NCI-H2029 (cell line): ENCODE measurements at regions not wholly inside any gene's neighbourhood (a gene's known extent, or its start where the extent isn't known, plus 50 kb on each side); places are given as distances from the start of the nearest gene placed in this dataset.
"Not testable (repeated sequence)": the region's sequence is repeated elsewhere in the genome, so short reads cannot be mapped to it uniquely, and the experiment has no call there.

ENCODE experiments used
- DNase-seq: peaks from one replicate; lab custom pipeline; 2025; lab: John Stamatoyannopoulos, UW

GRCh38 chr6:97456070-97456469 is 173.1 kb upstream of the MMS22L start:
- DNase-seq = no peak

DNA sequence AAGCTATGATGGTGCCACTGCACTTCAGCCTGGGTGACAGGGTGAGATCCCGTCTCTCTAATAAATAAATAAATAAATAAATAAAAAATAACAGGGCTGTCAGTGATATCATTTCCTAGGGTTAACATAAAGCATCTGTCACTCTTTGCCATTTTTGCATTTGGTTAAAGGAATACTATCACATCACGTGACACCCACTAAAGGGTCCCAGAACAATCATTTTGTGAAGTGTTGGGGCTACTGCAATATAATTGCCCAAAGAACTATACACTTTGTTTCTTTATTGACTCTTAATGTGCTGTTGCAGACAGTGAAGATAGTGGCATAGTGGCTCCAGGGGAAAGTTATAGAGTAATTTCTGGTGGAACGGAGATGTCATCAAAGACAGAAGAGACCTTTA is 176.5 kb upstream of the MMS22L start:
- DNase-seq = no peak

DNA sequence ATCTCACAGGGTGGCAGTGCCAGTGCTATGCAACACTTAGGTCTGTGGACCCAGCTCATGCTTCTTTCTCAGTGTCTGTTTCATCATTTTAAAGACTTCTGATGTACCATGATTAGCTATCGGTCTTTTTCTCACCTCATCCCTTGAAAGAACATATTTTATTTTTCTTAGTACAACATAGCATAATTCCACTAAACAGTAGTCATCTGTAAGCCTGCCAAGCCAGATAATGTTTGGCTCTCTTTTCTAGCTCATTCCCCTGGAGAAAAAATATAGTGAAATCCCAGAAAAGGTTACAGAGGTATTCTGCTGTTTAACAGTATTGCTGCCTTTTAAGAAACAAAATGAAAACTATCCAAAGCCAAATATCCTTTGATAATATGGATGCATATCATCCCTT is 177.0 kb upstream of the MMS22L start:
- DNase-seq = no peak

- DNase-seq = no peak
Observed at GRCh38 chr6:97460394-97461080, 177.5 kb upstream of the MMS22L start.

DNA sequence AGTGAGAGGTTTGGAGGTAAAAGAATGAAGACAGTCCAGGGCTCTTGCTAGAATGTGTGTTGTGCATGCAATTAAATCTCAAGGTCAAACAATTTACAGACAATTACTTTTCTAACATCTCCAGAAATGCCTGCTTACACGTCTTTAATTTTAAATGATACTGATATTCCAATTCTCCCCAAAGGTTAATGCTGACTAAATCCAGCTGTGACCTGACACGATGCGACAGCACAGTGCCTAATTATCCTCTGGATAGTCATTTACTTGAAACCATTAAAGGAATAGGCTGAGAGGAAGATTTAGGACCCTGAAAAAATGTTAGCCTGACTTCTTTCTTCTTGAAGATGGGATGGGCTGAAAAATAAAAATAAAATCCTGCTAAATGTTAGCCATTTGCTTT is 178.2 kb upstream of the MMS22L start:
- no peak for DNase-seq

GRCh38 chr6:97462031-97462430 is 179.0 kb upstream of the MMS22L start:
- DNase-seq = no peak

DNA sequence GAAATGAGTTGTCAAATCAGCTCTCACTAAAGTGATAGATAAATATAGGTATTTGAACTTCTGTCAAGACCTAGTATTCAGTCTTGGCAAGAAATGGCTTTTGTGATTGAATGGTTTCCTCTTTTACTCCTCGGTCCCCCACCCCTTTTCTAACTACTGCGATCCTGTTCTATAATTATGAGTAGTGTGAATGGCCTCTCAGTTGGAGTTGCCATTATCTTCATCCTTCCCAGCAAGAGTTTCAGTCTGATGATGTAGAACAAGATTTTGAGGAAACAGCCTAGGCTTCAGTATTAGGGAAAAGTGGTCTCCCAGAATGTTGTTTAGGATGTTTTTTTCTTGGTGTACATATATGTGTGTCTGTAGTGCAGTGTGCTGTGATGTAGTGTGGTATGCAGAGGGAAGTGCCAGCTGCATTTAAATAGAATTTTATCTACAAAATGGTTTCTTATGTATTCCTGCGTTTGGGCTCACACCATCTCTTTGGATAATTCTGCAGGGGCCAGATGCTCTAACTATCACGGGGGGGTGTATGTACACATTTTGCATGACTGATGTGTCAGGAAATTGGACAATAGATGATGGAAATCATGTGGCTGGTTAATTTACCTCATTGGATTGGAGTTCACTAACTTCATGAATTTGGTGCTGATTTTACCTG is 180.1 kb upstream of the MMS22L start:
- no peak for DNase-seq

DNA sequence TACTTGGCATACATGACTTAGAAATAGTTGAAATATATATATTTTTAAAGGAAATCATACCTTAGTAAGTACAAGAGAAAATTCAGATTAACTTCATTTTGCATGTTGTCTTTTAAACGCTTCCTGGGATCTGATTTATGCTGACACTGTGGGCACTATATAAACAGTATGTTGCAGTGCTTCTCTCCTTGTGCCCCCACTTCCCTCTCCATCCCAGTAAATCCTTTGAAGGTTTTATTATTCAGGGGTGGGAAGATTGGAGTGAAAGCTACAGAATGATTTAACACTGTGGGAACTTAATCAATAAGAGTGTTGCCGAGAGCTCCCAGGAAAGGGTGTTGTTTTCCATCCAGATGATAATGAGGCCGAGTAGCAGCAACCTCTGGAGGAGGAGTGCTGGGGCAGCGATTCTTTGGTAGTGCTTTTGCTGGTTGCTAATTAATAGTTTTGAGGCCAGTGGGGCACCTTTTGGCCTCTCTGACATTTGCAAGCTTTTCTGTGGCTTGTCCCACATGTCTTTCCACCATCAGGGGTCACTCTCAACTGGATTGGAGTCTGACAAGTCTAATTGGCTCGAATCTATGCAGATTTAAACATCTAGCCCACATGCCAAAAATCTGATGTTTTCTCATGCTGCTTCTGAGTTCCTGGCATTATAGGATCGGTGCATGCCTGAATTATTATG is 183.0 kb upstream of the MMS22L start:
- no peak for DNase-seq

DNA sequence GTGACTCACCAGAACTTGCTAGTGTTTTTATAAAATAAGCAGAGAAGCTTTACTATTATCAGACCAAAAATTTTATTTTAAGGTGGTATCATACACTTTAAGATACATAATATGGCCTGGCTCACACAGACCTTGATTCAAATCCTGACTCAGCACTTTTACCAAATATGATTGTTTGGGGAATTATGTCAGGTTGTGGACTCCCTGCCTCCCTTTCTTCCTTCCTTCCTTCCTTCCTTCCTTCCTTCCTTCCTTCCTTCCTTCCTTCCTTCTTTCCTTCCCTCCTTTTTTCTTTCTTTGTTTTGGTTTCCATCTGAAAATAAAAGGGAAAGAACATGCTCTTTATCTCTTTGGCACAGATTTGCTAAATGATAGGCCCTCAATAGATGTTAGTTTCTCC is 186.0 kb upstream of the MMS22L start:
- DNase-seq = no peak

DNA sequence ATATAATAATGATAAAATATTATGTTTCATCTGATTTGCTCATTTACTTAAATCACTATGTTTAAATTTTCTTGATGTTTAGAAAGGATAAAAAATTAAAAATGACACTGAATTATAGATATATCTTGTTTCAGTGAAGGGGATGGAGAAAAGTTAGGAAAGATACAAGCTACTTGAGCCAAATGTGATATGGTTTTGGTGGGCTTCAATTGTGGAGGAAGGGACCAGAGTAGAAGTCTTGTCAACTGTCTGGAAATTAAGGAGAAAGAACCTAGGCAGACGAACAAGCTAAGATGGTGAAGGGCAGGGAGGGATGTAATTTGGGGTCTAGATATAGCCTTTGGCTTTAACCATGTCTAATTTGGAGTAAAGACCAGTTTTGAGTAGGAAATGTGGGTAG is 186.4 kb upstream of the MMS22L start:
- no peak for DNase-seq

GRCh38 chr6:97470322-97470721 is 187.3 kb upstream of the MMS22L start:
- no peak for DNase-seq

DNA sequence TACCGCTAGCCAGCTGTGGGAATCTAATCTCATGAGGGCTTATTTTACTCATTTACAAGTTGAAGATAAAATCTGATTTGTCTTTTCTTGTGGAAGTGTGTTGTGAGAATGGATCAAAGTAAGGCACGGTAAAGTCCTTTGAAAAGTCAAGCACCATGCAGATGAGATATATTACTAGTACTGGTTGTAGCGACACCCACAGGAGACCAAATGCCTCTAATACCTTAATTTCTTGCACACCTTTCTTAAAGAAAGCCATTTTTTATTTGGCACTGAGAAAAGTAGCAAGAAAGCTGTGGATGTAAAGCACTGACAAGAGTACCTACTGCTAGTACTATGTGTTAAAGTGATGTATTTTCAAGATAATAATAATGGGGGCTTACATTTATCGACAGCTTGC is 191.0 kb upstream of the MMS22L start:
- DNase-seq = no peak

DNA sequence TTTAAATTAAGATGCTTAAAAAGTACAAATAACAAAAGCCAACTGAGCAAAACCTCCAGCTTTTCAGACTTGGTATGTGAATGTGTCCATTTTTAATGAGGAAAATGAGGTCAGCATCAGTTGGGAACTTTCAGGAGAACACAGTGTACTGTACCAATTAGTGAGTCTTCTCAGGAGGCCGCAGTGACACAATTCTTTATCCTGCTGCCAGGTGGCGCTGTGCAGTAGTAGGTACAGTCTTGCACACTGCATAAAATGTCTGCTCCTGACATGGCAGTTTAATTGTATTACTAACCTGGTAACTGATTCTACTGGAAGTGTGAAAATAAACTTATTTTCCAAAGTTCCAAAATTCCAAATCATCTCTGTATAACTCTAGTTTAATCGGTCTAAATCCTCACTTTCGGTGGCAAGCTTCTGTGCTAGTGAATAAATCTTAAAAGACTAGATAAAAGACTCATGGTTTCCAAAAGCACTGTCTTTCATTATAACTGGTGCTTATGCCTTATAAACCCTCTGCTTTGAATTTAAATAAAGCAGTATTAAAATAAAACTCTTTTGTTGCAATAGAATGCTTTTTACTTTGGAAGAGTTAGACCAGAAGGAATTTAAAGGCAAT is 214.8 kb upstream of the MMS22L start:
- peak; percentile 50 for DNase-seq

GRCh38 chr6:97501853-97502252 is 218.8 kb upstream of the MMS22L start:
- no peak for DNase-seq

DNA sequence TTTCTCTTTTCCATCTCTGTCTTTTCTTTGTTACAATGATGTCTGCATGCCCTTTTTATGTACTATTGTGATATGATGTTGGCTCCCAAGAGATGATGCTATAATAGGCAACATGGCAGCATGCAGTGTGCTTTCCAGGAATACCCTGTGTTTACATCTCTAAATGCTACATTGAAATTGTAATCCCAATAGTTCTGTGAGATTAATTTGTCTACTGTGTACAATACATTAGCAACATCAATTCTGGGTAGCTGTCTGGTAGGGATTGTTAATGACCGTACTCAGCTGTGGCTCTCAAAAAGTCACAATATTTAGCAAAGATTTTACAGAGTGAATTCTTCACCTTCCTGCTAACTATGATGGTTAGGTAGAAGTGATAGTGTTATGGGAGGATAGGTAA is 225.6 kb upstream of the MMS22L start:
- DNase-seq = no peak

DNA sequence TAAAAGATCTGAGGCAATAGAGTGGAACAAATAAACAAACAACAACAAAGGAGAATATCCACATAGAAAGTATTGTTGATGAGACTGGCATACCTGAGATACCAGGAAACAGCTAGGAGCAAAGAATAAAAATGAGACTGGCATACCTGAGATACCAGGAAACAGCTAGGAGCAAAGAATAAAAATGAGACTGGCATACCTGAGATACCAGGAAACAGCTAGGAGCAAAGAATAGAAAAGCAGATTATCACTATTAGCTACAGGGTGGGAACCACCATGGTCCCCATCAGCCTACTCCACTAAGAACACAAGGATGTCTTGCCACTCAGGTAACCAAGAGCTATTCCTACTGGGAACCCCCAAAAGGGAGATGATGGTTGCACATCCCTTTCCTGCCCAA is 230.2 kb upstream of the MMS22L start:
- DNase-seq = not testable (repeated sequence)

GRCh38 chr6:97524811-97525210 is 241.8 kb upstream of the MMS22L start:
- DNase-seq = no peak

DNA sequence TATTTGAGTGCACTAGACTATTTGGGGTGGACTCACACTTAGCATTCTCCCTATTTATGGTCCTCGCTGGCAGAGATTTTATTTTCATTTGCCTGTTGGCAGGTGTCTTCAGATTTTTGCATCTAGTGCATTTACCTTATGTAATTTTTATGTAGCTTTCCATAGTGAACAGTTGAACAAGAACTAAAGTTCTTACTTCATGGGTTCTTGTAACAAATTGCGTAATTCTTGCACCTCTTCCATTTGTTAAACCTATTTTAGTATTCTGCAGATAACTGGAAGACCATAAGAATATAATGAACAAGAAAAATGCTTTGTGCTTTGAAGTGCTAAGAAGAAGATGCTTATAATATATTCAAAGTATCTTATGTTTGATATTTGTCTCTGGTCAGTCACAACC is 252.8 kb upstream of the MMS22L start:
- no peak for DNase-seq

- DNase-seq = no peak
Observed at GRCh38 chr6:97548354-97548753, 265.3 kb upstream of the MMS22L start.

DNA sequence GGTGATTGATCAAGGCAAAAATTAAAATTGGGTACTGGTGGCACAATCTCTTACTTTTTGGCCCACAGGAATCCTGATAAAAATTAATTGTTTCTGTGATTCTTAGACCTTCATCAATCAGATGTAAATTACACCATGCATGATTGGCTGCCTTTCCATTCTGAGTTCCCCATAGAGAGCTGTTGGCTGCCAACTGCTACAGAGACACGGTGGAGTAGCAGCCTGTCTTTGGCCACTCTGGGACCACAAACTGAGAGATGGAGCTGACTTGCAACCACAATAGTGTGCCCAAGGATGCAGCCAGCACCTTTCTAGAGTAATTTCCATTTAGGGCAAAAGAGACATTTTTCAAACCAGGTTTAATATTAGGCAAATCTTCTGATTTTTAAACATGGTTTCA is 274.3 kb upstream of the MMS22L start:
- no peak for DNase-seq

DNA sequence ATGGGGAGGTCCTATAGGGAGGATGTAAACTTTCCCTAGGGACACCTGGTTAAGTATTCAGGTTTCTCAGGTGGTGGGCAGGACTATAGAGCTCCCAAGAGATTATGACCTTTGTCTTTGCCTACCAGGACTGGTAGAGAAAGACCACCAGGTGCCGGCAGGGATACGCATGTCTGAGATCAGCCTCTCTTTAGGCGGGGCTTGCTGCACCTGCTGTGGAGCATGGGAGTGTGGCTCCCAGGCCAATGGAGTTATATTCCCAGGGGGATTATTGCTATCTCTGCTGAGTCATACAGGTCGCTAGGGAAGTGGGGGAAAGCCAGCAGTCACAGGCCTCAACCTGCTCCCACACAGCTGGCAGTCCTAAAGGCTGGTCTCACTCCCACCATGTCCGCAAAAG is 280.5 kb upstream of the MMS22L start:
- no peak for DNase-seq

DNA sequence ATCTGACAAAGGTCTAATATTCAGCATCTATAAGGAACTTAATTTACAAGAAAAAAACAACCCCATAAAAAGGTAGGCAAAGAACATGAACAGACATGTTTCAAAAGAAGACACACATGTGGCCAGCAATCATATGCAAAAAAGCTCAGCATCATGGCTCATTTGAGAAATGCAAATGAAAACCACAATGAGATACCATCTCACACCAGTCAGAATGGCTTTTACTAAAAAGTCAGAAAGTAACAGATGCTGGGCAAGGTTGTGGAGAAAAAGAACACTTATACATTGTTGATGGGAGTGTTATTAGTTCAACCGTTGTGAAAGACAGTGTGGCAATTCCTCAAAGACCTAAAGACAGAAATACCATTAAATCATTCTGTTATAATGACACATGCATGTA is 289.9 kb upstream of the MMS22L start:
- no peak for DNase-seq

DNA sequence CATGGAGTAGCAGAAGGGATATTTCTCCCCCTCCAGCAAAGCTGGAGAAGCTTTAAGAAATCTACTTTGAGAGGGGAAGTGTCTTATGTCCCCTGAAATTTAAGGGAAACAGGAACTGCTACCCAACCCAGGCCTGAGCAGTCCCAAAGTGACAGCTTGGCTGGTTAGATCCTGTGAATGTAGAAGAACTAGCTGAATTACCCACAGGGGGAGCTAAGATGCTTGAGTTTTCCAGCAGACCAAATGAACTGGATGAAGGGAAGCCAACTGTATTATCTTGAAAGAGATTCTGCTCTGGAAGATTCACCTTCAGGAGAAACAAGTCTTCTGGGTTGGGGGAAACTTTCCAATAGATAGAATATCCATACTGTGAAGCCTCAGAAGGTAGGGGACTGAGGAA is 303.3 kb upstream of the MMS22L start:
- no peak for DNase-seq
